H1 (cell line): ENCODE measurements at regions not wholly inside any gene's neighbourhood (a gene's known extent, or its start where the extent isn't known, plus 50 kb on each side); places are given as distances from the start of the nearest gene placed in this dataset.

Source experiments
- CTCF ChIA-PET: fragments of 300-600 bp; sonication (Branson Sonifier 250); formaldehyde crosslinking; loops from one replicate; lab custom pipeline; 2021; ENCODE audit not compliant: partially characterized antibody; lab: Charles Lee
- POLR2A ChIA-PET: fragments of 300-600 bp; sonication (Branson Sonifier 250); formaldehyde crosslinking; loops from one replicate; lab custom pipeline; 2021; ENCODE audit warnings: inconsistent platforms; ENCODE audit not compliant: partially characterized antibody; lab: Charles Lee
- DNase-seq, 2 experiments: peaks; one replicate each; pipeline versions ENCODE4 v3.0.0 to v3.0.0-alpha.2; 2010 to 2022; ENCODE audit warnings: low spot score in 2 of 2, low read depth in 1 of 2, mixed read lengths in 1 of 2
- FAIRE-seq: peaks from 2 replicates; lab custom pipeline; 2011; peaks lifted over from hg19 to GRCh38; lab: Jason Lieb, UNC
- H2AFZ ChIP-seq: 2 replicates; pipeline ENCODE4 v1.8.1; 2012; ENCODE audit warnings: low read length, inconsistent platforms
- H2AK5ac ChIP-seq: 2 replicates; pipeline ENCODE4 v1.6.1; 2013; ENCODE audit warnings: low read depth, low read length
- H2BK120ac ChIP-seq: replicated peaks from 2 replicates; pipeline ENCODE3; 2013; ENCODE audit warnings: low read depth, low read length, inconsistent platforms
- H2BK12ac ChIP-seq: 2 replicates; pipeline ENCODE4 v1.6.1; 2013; ENCODE audit warnings: low read depth, low read length
- H2BK15ac ChIP-seq: 2 replicates; pipeline ENCODE4 v1.6.1; 2013; ENCODE audit warnings: low read length
- H2BK20ac ChIP-seq: 2 replicates; pipeline ENCODE4 v1.6.1; 2013; ENCODE audit warnings: low read length
- H2BK5ac ChIP-seq: 2 replicates; pipeline ENCODE4 v1.6.1; 2013; ENCODE audit warnings: low read depth, low read length
- H3K14ac ChIP-seq: 2 replicates; pipeline ENCODE4 v1.6.1; 2013; ENCODE audit warnings: inconsistent platforms; ENCODE audit not compliant: insufficient read length
- H3K18ac ChIP-seq: 2 replicates; pipeline ENCODE4 v1.6.1; 2013; ENCODE audit warnings: low read length; ENCODE audit errors: extremely low read depth
- H3K23ac ChIP-seq: 2 replicates; pipeline ENCODE4 v1.6.1; 2013; ENCODE audit warnings: inconsistent platforms; ENCODE audit not compliant: insufficient read length
- H3K23me2 ChIP-seq: 2 replicates; pipeline ENCODE4 v1.6.1; 2013; ENCODE audit warnings: low read depth, low read length
- H3K27ac ChIP-seq: 2 replicates; pipeline ENCODE4 v1.6.1; 2011; ENCODE audit warnings: low read depth, low read length, inconsistent platforms
- H3K27me3 ChIP-seq, 4 experiments: replicated peaks in 1 of 4; 1 replicate in 1 of 4; 2 replicates in 3 of 4; pipeline versions ENCODE4 v1.6.1 to v1.8.1; 2011 to 2013; ENCODE audit warnings: low read length in 3 of 4, mild to moderate bottlenecking in 3 of 4, inconsistent platforms in 2 of 4, mixed read lengths in 2 of 4, moderate library complexity in 1 of 4; ENCODE audit not compliant: control insufficient read depth in 3 of 4, insufficient read depth in 3 of 4; ENCODE audit errors: extremely low read depth in 1 of 4
- H3K36me3 ChIP-seq, 4 experiments: 2 replicates each; pipeline versions ENCODE4 v1.6.1 to v1.8.1; 2011 to 2013; ENCODE audit warnings: mild to moderate bottlenecking in 4 of 4, low read length in 3 of 4, moderate library complexity in 2 of 4, control low read depth in 1 of 4, inconsistent platforms in 1 of 4; ENCODE audit not compliant: insufficient read depth in 4 of 4, control insufficient read depth in 2 of 4
- H3K4ac ChIP-seq: replicated peaks from 2 replicates; pipeline ENCODE3; 2013; ENCODE audit warnings: low read length, low read depth, mixed read lengths, inconsistent platforms; ENCODE audit not compliant: insufficient read length
- H3K4me1 ChIP-seq, 4 experiments: replicated peaks in 1 of 4; 1 replicate in 1 of 4; 2 replicates in 3 of 4; pipeline versions ENCODE4 v1.6.1 to v1.8.1; 2011 to 2013; ENCODE audit warnings: low read length in 3 of 4, inconsistent platforms in 2 of 4, mixed read lengths in 1 of 4; ENCODE audit not compliant: insufficient read depth in 4 of 4, control insufficient read depth in 3 of 4
- H3K4me2 ChIP-seq, 2 experiments: 2 replicates each; pipeline versions ENCODE4 v1.6.1 to v1.8.1; 2011 to 2013; ENCODE audit warnings: low read depth in 2 of 2, low read length in 2 of 2, control low read depth in 1 of 2, inconsistent platforms in 1 of 2, mild to moderate bottlenecking in 1 of 2; ENCODE audit not compliant: insufficient read depth in 1 of 2
- H3K4me3 ChIP-seq, 4 experiments: fragments of 200-600, 300-600 bp in 1 of 4; sonication (generic), shearing (Covaris generic), sonication (Bioruptor Twin) in 1 of 4; 2 replicates each; pipeline versions ENCODE4 v1.5.1 to v1.8.1; 2011 to 2016; ENCODE audit warnings: low read length in 4 of 4, low read depth in 3 of 4, control low read depth in 2 of 4, inconsistent platforms in 2 of 4, mild to moderate bottlenecking in 2 of 4, mixed read lengths in 1 of 4, moderate library complexity in 1 of 4; ENCODE audit not compliant: insufficient read depth in 2 of 4; ENCODE audit errors: extremely low read depth in 1 of 4
- H3K56ac ChIP-seq: replicated peaks from 2 replicates; pipeline ENCODE3; 2013; ENCODE audit warnings: low read depth, mild to moderate bottlenecking, mixed read lengths, low read length, inconsistent platforms; ENCODE audit not compliant: insufficient read length
- H3K79me1 ChIP-seq: 2 replicates; pipeline ENCODE4 v1.6.1; 2013; ENCODE audit warnings: low read depth, low read length, control low read depth
- H3K79me2 ChIP-seq, 2 experiments: 2 replicates each; pipeline versions ENCODE4 v1.6.1 to v1.8.1; 2012 to 2013; ENCODE audit warnings: low read length in 2 of 2, mild to moderate bottlenecking in 2 of 2, inconsistent platforms in 1 of 2; ENCODE audit not compliant: insufficient read depth in 2 of 2, control insufficient read depth in 1 of 2
- H3K9ac ChIP-seq, 4 experiments: replicated peaks in 1 of 4; 1 replicate in 1 of 4; 2 replicates in 3 of 4; pipeline versions ENCODE4 v1.6.1 to v1.8.1; 2011 to 2013; ENCODE audit warnings: low read depth in 3 of 4, low read length in 3 of 4, control low read depth in 2 of 4, mild to moderate bottlenecking in 2 of 4, moderate library complexity in 2 of 4, inconsistent platforms in 1 of 4; ENCODE audit errors: extremely low read depth in 1 of 4
- H3K9me3 ChIP-seq, 2 experiments: 2 replicates each; pipeline versions ENCODE4 v1.6.1 to v1.8.1; 2012 to 2013; ENCODE audit warnings: mild to moderate bottlenecking in 2 of 2, moderate library complexity in 2 of 2, control low read depth in 1 of 2, inconsistent platforms in 1 of 2, low read depth in 1 of 2, low read length in 1 of 2, mixed read lengths in 1 of 2; ENCODE audit not compliant: insufficient read depth in 2 of 2
- H4K20me1 ChIP-seq, 2 experiments: replicated peaks in 1 of 2; 2 replicates each; pipeline versions ENCODE3 to v1.8.1; 2011 to 2013; ENCODE audit warnings: inconsistent platforms in 2 of 2, low read length in 2 of 2, mild to moderate bottlenecking in 1 of 2; ENCODE audit not compliant: insufficient read depth in 2 of 2, control insufficient read depth in 1 of 2
- H4K5ac ChIP-seq: 2 replicates; pipeline ENCODE4 v1.6.1; 2013; ENCODE audit warnings: low read length, low read depth, mixed read lengths, inconsistent platforms; ENCODE audit not compliant: insufficient read length
- H4K8ac ChIP-seq: 2 replicates; pipeline ENCODE4 v1.8.0; 2013; ENCODE audit warnings: mild to moderate bottlenecking, moderate library complexity, low read length, inconsistent platforms; ENCODE audit not compliant: insufficient read depth; ENCODE audit errors: extremely low read depth
- H4K91ac ChIP-seq: replicated peaks from 2 replicates; pipeline ENCODE3; 2013; ENCODE audit warnings: low read length, mixed read lengths, inconsistent platforms; ENCODE audit not compliant: insufficient read length
- PHF8 ChIP-seq: fragments of 200-600 bp; sonication (generic); conservative IDR thresholded peaks from 2 replicates; pipeline ENCODE4 v1.7.1; 2012; ENCODE audit warnings: low read depth, mild to moderate bottlenecking, inconsistent platforms, low read length, moderate library complexity
- SP4 ChIP-seq: IDR thresholded peaks from 2 replicates; pipeline ENCODE4 v1.6.1; 2012; ENCODE audit warnings: low read length, inconsistent platforms
- TF ChIP-seq, protein P1 (sequence below), 3 experiments: IDR thresholded peaks; 1 replicate in 2 of 3; 2 replicates in 1 of 3; pipeline versions ENCODE4 v1.5.1 to v1.6.1; 2011; ENCODE audit warnings: low read length in 3 of 3, mild to moderate bottlenecking in 3 of 3, inconsistent platforms in 2 of 3, low read depth in 1 of 3, moderate library complexity in 1 of 3; ENCODE audit not compliant: insufficient read depth in 1 of 3; ENCODE audit errors: control extremely low read depth in 1 of 3

DNA sequence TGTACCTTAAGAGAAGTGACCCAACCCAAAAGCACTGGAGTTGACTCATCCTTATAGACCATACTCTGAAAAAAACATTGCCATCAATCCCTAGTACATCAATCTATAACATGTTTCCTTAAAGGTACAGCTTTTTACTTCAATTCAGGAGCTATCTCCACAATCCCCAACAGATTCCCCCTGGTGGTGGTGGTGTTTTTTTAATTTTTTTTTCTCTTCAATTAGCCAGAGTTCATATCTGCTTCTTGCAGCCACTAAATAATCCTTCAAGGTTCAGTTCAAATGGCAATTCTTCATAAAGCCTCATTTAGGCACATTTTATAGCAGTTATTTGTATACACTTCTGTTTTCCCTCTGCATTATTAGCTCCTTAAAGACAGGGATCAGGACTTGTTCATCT lies 60.7 kb upstream of the KDR start:
- Histone ChIP-seq H3K36me3 (no peaks in the 10 kb centered on the region), H3K4me3 (peak overlapping the region in 1 of 4 experiments; percentile 8; a peak in 1 of 8 replicates), H3K56ac (no peak overlapping the region), H2BK12ac (no peak overlapping the region), H2BK20ac (peak overlapping the region; percentile 98), H2BK120ac (peak overlapping the region; percentile 94), H2BK15ac (no peak overlapping the region; the same call in 1 of the 2 replicates), H3K23me2 (no peaks in the 10 kb centered on the region), H3K79me1 (no peaks in the 10 kb centered on the region), H2AFZ (no peak overlapping the region), H2AK5ac (peak overlapping the region; percentile 33; the same call in 1 of the 2 replicates), H3K27ac (no peak overlapping the region), H3K4me2 (peak overlapping the region in 1 of 2 experiments; percentile 15; a peak in 1 of 4 replicates), H4K8ac (no peak overlapping the region), H3K18ac (0 out of 2 replicates have a peak overlapping the region, but pooled peaks have one; percentile 29), H3K27me3 (no peaks in the 10 kb centered on the region), H3K4ac (no peak overlapping the region), H3K4me1 (peaks cover 6 to 19% (median 12%) of the 10 kb centered on the region in 4 experiments; a peak in 6 of 7 replicates), H4K91ac (peak overlapping the region; percentile 67), H4K20me1 (no peaks in the 10 kb centered on the region), H4K5ac (no peak overlapping the region), H3K9me3 (no peaks in the 10 kb centered on the region), H3K9ac (no peak overlapping the region), H2BK5ac (peak overlapping the region; percentile 82; the same call in 1 of the 2 replicates), H3K14ac (no peak overlapping the region), H3K23ac (no peak overlapping the region), H3K79me2 (no peaks in the 10 kb centered on the region)
- DNase-seq (no peak), FAIRE-seq (peak; percentile 55)
- ChIA-PET CTCF (interaction anchor here (1.0 to 5.4 kb wide), 22 partner anchors 11 to 211 kb away, joined by 3 to 54 read pairs (median 10); partner anchors contain the start of genes KDR and SRD5A3), POLR2A (interaction anchor here (0.6 to 1.0 kb wide), 2 partner anchors 10 to 61 kb away, joined by 3 read pairs; partner anchors contain the start of gene KDR)
- TF ChIP-seq SP4 (no peak), PHF8 (no peak)
- TF ChIP-seq, protein P1, sequence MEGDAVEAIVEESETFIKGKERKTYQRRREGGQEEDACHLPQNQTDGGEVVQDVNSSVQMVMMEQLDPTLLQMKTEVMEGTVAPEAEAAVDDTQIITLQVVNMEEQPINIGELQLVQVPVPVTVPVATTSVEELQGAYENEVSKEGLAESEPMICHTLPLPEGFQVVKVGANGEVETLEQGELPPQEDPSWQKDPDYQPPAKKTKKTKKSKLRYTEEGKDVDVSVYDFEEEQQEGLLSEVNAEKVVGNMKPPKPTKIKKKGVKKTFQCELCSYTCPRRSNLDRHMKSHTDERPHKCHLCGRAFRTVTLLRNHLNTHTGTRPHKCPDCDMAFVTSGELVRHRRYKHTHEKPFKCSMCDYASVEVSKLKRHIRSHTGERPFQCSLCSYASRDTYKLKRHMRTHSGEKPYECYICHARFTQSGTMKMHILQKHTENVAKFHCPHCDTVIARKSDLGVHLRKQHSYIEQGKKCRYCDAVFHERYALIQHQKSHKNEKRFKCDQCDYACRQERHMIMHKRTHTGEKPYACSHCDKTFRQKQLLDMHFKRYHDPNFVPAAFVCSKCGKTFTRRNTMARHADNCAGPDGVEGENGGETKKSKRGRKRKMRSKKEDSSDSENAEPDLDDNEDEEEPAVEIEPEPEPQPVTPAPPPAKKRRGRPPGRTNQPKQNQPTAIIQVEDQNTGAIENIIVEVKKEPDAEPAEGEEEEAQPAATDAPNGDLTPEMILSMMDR (IDR thresholded peaks at IDR 0.05; ENCODE audit: control extremely low read depth in 1 of 3, insufficient read depth in 1 of 3, low read depth in 1 of 3, low read length in 3 of 3), result peak in 1 of 3 experiments; percentile 34; a peak in 1 of 4 replicates
